IMR-90 (cell line): ENCODE measurements at regions not wholly inside any gene's neighbourhood (a gene's known extent, or its start where the extent isn't known, plus 50 kb on each side); places are given as distances from the start of the nearest gene placed in this dataset.
"Not testable (repeated sequence)": the region's sequence is repeated elsewhere in the genome, so short reads cannot be mapped to it uniquely, and the experiment has no call there.

ENCODE experiments used
- POLR2A ChIP-seq: IDR thresholded peaks from 2 replicates; pipeline ENCODE4 v1.6.1; 2012; ENCODE audit warnings: mild to moderate bottlenecking, low read depth, low read length
- TF ChIP-seq, protein P1 (sequence below): conservative IDR thresholded peaks from 2 replicates; pipeline ENCODE4 v1.5.1; 2012; ENCODE audit warnings: mild to moderate bottlenecking, low read depth, low read length, improper control_type of control experiment

DNA sequence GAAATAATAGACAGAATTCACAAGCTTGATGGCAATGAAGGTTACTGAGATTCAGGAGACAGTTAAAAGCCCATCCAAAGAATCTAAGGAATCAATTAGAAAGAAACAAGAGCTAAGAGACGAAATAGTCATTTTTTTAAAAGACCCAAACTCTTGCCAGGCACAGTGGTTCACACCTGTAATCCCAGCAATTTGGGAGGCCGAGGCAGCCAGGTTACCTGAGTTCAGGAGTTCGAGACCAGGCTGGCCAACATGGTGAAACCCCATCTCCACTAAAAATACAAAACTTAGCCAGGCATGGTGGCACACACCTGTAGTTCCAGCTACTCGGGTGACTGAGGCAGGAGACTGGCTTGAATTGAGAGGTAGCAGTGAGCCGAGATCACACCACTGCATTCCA is 647.2 kb upstream of the TPTE start:
- TF ChIP-seq, protein P1, sequence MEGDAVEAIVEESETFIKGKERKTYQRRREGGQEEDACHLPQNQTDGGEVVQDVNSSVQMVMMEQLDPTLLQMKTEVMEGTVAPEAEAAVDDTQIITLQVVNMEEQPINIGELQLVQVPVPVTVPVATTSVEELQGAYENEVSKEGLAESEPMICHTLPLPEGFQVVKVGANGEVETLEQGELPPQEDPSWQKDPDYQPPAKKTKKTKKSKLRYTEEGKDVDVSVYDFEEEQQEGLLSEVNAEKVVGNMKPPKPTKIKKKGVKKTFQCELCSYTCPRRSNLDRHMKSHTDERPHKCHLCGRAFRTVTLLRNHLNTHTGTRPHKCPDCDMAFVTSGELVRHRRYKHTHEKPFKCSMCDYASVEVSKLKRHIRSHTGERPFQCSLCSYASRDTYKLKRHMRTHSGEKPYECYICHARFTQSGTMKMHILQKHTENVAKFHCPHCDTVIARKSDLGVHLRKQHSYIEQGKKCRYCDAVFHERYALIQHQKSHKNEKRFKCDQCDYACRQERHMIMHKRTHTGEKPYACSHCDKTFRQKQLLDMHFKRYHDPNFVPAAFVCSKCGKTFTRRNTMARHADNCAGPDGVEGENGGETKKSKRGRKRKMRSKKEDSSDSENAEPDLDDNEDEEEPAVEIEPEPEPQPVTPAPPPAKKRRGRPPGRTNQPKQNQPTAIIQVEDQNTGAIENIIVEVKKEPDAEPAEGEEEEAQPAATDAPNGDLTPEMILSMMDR = not testable (repeated sequence)
- TF ChIP-seq POLR2A = not testable (repeated sequence)
